HepG2 (cell line): ENCODE measurements at regions not wholly inside any gene's neighbourhood (a gene's known extent, or its start where the extent isn't known, plus 50 kb on each side); places are given as distances from the start of the nearest gene placed in this dataset.

Source experiments
- CTCF ChIP-seq: sonication (generic); formaldehyde crosslinking; IDR thresholded peaks from 2 replicates; pipeline ENCODE4 v1.5.0; 2020; ENCODE audit warnings: mild to moderate bottlenecking, missing genetic modification reagents, moderate library complexity
- MYC ChIP-seq: sonication (generic); formaldehyde crosslinking; IDR thresholded peaks from 2 replicates; pipeline ENCODE4 v1.9.0; 2021; ENCODE audit warnings: missing genetic modification reagents, borderline replicate concordance
- NCOA5 ChIP-seq: sonication (generic); formaldehyde crosslinking; IDR thresholded peaks from 2 replicates; pipeline ENCODE4 v1.4.0; 2020; ENCODE audit warnings: missing genetic modification reagents
- ZBTB20 ChIP-seq: sonication (generic); formaldehyde crosslinking; IDR thresholded peaks from 2 replicates; pipeline ENCODE4 v1.8.1; 2023; ENCODE audit warnings: missing genetic modification reagents, low read depth, mild to moderate bottlenecking, borderline replicate concordance

DNA sequence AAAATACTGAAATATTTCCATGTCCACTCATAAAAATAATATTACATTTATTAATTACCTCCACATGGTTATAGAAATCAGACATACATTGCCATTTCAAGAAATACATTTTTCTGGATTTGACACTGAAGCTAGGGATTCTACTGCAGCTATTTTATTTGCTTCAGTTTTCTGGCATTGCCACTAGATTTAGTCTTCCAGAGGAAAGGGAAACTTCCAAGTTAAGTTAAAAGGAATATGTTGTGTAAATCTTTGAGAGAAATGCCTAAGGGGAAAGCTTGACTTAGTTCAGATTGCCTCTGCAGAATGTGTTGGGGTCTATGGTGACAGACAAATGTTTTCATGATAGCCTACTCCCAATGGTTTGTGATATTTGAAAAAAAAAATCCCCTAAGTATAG is 1631.3 kb downstream of the PCDH18 start:
- TF ChIP-seq CTCF (CRISPR knock-in tag) (no peak), NCOA5 (CRISPR knock-in tag) (no peak), MYC (CRISPR knock-in tag) (no peak), ZBTB20 (CRISPR knock-in tag) (no peak)
